ENCODE measurements at regions not wholly inside any gene's neighbourhood (a gene's known extent, or its start where the extent isn't known, plus 50 kb on each side); places are given as distances from the start of the nearest gene placed in this dataset.

GRCh38 chr1:36652011-36652410 is 169.3 kb upstream of the CSF3R start:
- Histone ChIP-seq H3K27ac (no peak overlapping the region), H3K4me3 (no peak overlapping the region)

- no peak overlapping the region for H3K4me3 ChIP-seq
- no peak overlapping the region for H3K27ac ChIP-seq
These were observed 168.6 kb upstream of the CSF3R start for GRCh38 chr1:36651176-36651910.

- Histone ChIP-seq H3K4me3 (no peak overlapping the region), H3K27ac (no peak overlapping the region)
These were observed 167.7 kb upstream of the CSF3R start for GRCh38 chr1:36650200-36651065.

GRCh38 chr1:36645867-36646266 is 163.2 kb upstream of the CSF3R start:
- Histone ChIP-seq H3K4me3 (no peak overlapping the region), H3K27ac (no peak overlapping the region)

GRCh38 chr1:36644556-36644955 is 161.8 kb upstream of the CSF3R start:
- H3K27ac ChIP-seq, result no peak overlapping the region
- no peak overlapping the region for H3K4me3 ChIP-seq

- Histone ChIP-seq H3K27ac (no peak overlapping the region), H3K4me3 (no peak overlapping the region)
These were observed 160.9 kb upstream of the CSF3R start for GRCh38 chr1:36643371-36644270.

GRCh38 chr1:36642802-36643201 is 160.1 kb upstream of the CSF3R start:
- no peak overlapping the region for H3K4me3 ChIP-seq

GRCh38 chr1:36641776-36642175 is 159.1 kb upstream of the CSF3R start:
- H3K27ac ChIP-seq, result no peak overlapping the region
- H3K4me3 ChIP-seq, result no peak overlapping the region

More at GRCh38 chr1:36642802-36643201, 160.1 kb upstream of the CSF3R start:
- no peak overlapping the region for H3K27ac ChIP-seq

- Histone ChIP-seq H3K4me3 (no peak overlapping the region), H3K27ac (no peak overlapping the region)
These were observed 156.7 kb upstream of the CSF3R start for GRCh38 chr1:36639461-36639860.

GRCh38 chr1:36638268-36638667 is 155.6 kb upstream of the CSF3R start:
- Histone ChIP-seq H3K27ac (no peak overlapping the region), H3K4me3 (no peak overlapping the region)

- Histone ChIP-seq H3K27ac (no peak overlapping the region), H3K4me3 (no peak overlapping the region)
These were observed 153.5 kb upstream of the CSF3R start for GRCh38 chr1:36636206-36636605.

GRCh38 chr1:36635284-36635683 is 152.6 kb upstream of the CSF3R start:
- no peak overlapping the region for H3K4me3 ChIP-seq
- no peak overlapping the region for H3K27ac ChIP-seq

GRCh38 chr1:36628804-36629203 is 146.1 kb upstream of the CSF3R start:
- Histone ChIP-seq H3K4me3 (no peak overlapping the region), H3K27ac (no peak overlapping the region)

GRCh38 chr1:36626435-36626834 is 143.7 kb upstream of the CSF3R start:
- Histone ChIP-seq H3K27ac (no peak overlapping the region), H3K4me3 (no peak overlapping the region)

GRCh38 chr1:36625935-36626310 is 143.2 kb upstream of the CSF3R start:
- no peak overlapping the region for H3K4me3 ChIP-seq
- H3K27ac ChIP-seq, result no peak overlapping the region

GRCh38 chr1:36625253-36625934 is 142.7 kb upstream of the CSF3R start:
- H3K27ac ChIP-seq, result no peak overlapping the region
- H3K4me3 ChIP-seq, result no peak overlapping the region

GRCh38 chr1:36624466-36624865 is 141.8 kb upstream of the CSF3R start:
- Histone ChIP-seq H3K27ac (no peak overlapping the region), H3K4me3 (no peak overlapping the region)

GRCh38 chr1:36622741-36623648 is 140.3 kb upstream of the CSF3R start:
- H3K27ac ChIP-seq, result no peak overlapping the region
- no peak overlapping the region for H3K4me3 ChIP-seq

- H3K4me3 ChIP-seq, result no peak overlapping the region
These were observed 138.8 kb upstream of the CSF3R start for GRCh38 chr1:36621531-36621930.

More at GRCh38 chr1:36621531-36621930, 138.8 kb upstream of the CSF3R start:
- H3K27ac ChIP-seq, result no peak overlapping the region
